GM12891 (cell line): ENCODE measurements at regions not wholly inside any gene's neighbourhood (a gene's known extent, or its start where the extent isn't known, plus 50 kb on each side); places are given as distances from the start of the nearest gene placed in this dataset.

Experiments used
- DNase-seq: peaks from one replicate; pipeline ENCODE4 v3.0.0; 2011; ENCODE audit warnings: low spot score; ENCODE audit not compliant: insufficient read length
- FAIRE-seq: peaks from 2 replicates; lab custom pipeline; 2011; peaks lifted over from hg19 to GRCh38; lab: Jason Lieb, UNC
- PAX5 ChIP-seq: IDR thresholded peaks from 2 replicates; pipeline ENCODE4 v1.6.1; 2011; ENCODE audit warnings: low read length, moderate library complexity, mild to moderate bottlenecking; ENCODE audit not compliant: insufficient read depth, severe bottlenecking
- POLR2A ChIP-seq: IDR thresholded peaks from 2 replicates; pipeline ENCODE4 v1.6.1; 2011; ENCODE audit warnings: low read depth, low read length, control low read depth
- POLR2AphosphoS5 ChIP-seq: IDR thresholded peaks from 2 replicates; pipeline ENCODE4 v1.6.1; 2011; ENCODE audit warnings: low read depth, low read length, control low read depth
- POU2F2 ChIP-seq: IDR thresholded peaks from 2 replicates; pipeline ENCODE4 v1.6.1; 2011; ENCODE audit warnings: low read depth, mild to moderate bottlenecking, control low read depth, low read length, moderate library complexity
- SPI1 ChIP-seq: IDR thresholded peaks from 2 replicates; pipeline ENCODE4 v1.6.1; 2011; ENCODE audit warnings: low read depth, low read length, control low read depth
- TAF1 ChIP-seq: IDR thresholded peaks from 2 replicates; pipeline ENCODE4 v1.6.1; 2011; ENCODE audit warnings: low read depth, low read length, control low read depth

DNA sequence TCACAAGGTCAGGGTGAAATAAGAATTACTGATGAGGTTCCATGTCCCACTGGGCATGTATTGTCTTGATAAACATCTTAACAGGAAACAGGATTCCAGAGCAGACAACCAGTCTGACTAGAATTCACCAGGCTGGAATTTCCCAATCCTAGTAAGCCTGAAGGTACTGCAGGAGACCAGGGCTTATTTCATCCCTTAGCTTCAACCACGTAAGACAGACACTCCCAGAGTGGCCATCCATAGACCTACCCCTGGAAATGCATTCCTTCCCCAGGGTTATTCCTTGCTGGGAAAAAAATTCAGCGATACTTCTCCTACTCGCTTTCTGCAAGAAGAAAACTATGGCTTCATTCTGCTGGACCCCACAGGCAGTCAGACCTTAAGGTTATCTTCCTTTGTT, 785.4 kb downstream of the NR2F1-AS1 start:
- DNase-seq (no peak), FAIRE-seq (no peak)
- TF ChIP-seq POLR2AphosphoS5 (no peak), POLR2A (no peak), SPI1 (no peak), TAF1 (no peak), PAX5 (no peak), POU2F2 (no peak)

DNA sequence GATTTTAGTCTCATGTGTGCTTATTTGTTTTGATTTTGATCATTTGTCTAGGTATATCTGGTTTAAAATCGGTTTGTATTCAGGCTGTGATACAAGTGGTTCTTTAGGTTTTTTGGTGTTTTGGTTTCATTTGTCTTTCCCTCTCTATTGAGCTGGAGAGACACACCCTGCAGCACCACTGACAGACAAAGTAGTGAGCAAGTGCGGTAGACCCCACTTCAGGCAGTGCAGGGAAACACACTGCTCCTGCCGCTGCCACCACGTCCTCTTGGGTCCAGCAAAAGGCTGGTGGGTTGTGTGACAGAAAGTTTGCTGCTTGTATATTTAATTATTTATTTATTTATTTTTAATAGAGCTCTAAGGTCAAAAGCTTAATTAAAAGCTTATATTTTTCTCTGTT, 801.0 kb downstream of the NR2F1-AS1 start:
- TF ChIP-seq POU2F2 (no peak), SPI1 (no peak), POLR2AphosphoS5 (no peak), TAF1 (no peak), PAX5 (no peak), POLR2A (no peak)
- no peak for DNase-seq
- no peak for FAIRE-seq

GRCh38 chr5:92779536-92779935, 801.5 kb downstream of the NR2F1-AS1 start:
- DNase-seq = no peak
- TF ChIP-seq POLR2A (no peak), POLR2AphosphoS5 (no peak), PAX5 (no peak), POU2F2 (no peak), TAF1 (no peak), SPI1 (no peak)
- no peak for FAIRE-seq

DNA sequence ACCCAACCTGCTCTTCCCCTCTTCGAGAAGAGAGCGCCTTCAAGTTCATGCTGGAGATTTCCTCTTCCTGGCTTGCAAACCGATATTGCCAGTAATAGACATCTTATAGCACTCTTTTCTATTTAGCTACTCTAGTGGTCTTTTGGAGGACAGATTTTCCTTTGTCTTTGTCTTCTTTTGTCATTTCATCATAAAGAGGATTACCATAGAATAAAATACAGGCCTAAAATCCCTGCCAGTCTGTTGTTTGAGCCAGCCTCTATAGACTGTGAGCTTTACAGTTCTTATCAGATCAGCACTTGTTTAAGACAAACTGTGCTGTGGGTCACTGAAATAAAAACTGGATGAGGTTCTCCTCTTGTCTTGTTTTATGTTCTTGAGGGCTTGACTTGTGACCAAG, 802.8 kb downstream of the NR2F1-AS1 start:
- no peak for FAIRE-seq
- TF ChIP-seq POLR2A = no peak
- no peak for TF ChIP-seq SPI1
- no peak for TF ChIP-seq PAX5
- TF ChIP-seq TAF1 = no peak
- no peak for TF ChIP-seq POLR2AphosphoS5
- no peak for TF ChIP-seq POU2F2
- no peak for DNase-seq

GRCh38 chr5:92777421-92777820, 803.6 kb downstream of the NR2F1-AS1 start:
- FAIRE-seq (no peak), DNase-seq (no peak)
- TF ChIP-seq POU2F2 = no peak
- TF ChIP-seq PAX5 = no peak

- DNase-seq (no peak), FAIRE-seq (no peak)
- TF ChIP-seq POU2F2 = no peak
- TF ChIP-seq POLR2A = no peak
- no peak for TF ChIP-seq TAF1
- TF ChIP-seq POLR2AphosphoS5 = no peak
- TF ChIP-seq SPI1 = no peak
- TF ChIP-seq PAX5 = no peak
These were observed 805.1 kb downstream of the NR2F1-AS1 start for GRCh38 chr5:92775711-92776615.

- TF ChIP-seq POLR2AphosphoS5 = no peak
- no peak for TF ChIP-seq POLR2A
- TF ChIP-seq SPI1 = no peak
- TF ChIP-seq TAF1 = no peak
- no peak for TF ChIP-seq POU2F2
- TF ChIP-seq PAX5 = no peak
- DNase-seq (no peak), FAIRE-seq (no peak)
These were observed 811.0 kb downstream of the NR2F1-AS1 start for GRCh38 chr5:92769978-92770377.

DNA sequence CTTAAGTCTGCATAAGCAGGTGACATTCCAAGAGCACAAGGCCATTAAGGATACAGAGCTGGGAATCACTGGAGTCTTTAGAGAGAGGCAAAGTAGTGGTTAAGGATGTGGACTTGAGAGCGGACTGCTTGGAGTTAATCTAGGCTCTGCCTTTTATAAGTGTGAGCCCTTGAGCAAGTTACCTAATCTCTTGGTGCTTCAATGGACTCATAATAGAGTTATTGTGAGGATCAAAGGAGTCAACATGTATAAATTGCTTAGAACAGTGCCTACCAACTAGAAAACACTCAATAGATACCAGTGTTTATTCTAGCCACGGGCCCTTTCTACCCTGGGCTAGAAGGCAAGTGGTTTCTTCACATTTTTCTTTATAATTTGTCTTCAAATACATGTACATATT, 819.4 kb downstream of the NR2F1-AS1 start:
- FAIRE-seq (no peak), DNase-seq (no peak)
- no peak for TF ChIP-seq PAX5
- TF ChIP-seq POU2F2 = no peak
- no peak for TF ChIP-seq SPI1
- no peak for TF ChIP-seq POLR2AphosphoS5
- no peak for TF ChIP-seq POLR2A
- no peak for TF ChIP-seq TAF1

- no peak for FAIRE-seq
- no peak for DNase-seq
- TF ChIP-seq TAF1 = no peak
- no peak for TF ChIP-seq POU2F2
- TF ChIP-seq PAX5 = no peak
- no peak for TF ChIP-seq SPI1
- TF ChIP-seq POLR2A = no peak
- no peak for TF ChIP-seq POLR2AphosphoS5
These were observed 820.5 kb downstream of the NR2F1-AS1 start for GRCh38 chr5:92760550-92760949.

DNA sequence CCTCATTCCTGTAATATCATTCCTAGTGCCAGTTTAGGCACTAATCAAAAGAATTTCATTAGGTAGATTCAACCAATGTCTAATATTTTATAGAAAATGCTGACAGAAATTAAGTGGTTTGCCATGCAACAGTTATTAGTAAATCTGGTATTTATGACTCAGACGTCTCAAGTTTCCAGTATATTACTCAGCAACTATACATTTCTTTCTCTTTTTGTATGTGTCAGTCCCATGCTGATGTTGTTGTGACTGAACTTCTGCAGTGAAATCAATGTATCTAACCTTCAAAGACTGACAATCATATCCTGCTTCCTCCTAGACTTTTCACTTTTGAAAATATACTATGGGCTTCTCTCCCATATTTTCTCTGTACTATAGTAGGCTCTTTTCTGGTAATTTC, 822.5 kb downstream of the NR2F1-AS1 start:
- TF ChIP-seq POLR2A (no peak), PAX5 (no peak), TAF1 (no peak), POU2F2 (no peak), SPI1 (no peak), POLR2AphosphoS5 (no peak)
- DNase-seq = no peak
- no peak for FAIRE-seq
